Endodermal cell (in vitro differentiated cells): ENCODE measurements at regions not wholly inside any gene's neighbourhood (a gene's known extent, or its start where the extent isn't known, plus 50 kb on each side); places are given as distances from the start of the nearest gene placed in this dataset.

Source experiments
- DNase-seq: peaks from one replicate; pipeline ENCODE4 v3.0.0-alpha.2; 2017
- H3K27ac ChIP-seq: 2 replicates; pipeline ENCODE4 v1.5.1; 2013; ENCODE audit warnings: mild to moderate bottlenecking, low read depth, low read length, moderate library complexity
- H3K27me3 ChIP-seq: 2 replicates; pipeline ENCODE4 v1.6.1; 2013; ENCODE audit warnings: mild to moderate bottlenecking, low read length, moderate library complexity; ENCODE audit not compliant: insufficient read depth, control insufficient read depth, poor library complexity, severe bottlenecking
- H3K36me3 ChIP-seq: 2 replicates; pipeline ENCODE4 v1.7.0; 2013; ENCODE audit warnings: mild to moderate bottlenecking, low read length, moderate library complexity; ENCODE audit not compliant: control insufficient read depth, insufficient read depth
- H3K4me1 ChIP-seq: one replicate; pipeline ENCODE4 v1.7.0; 2013; ENCODE audit warnings: low read length; ENCODE audit not compliant: control insufficient read depth, insufficient read depth
- H3K4me3 ChIP-seq: 2 replicates; pipeline ENCODE4 v1.5.1; 2013; ENCODE audit warnings: mild to moderate bottlenecking, low read length, moderate library complexity
- H3K9ac ChIP-seq: 2 replicates; pipeline ENCODE4 v1.6.1; 2013; ENCODE audit warnings: mild to moderate bottlenecking, low read length, moderate library complexity; ENCODE audit not compliant: poor library complexity, severe bottlenecking; ENCODE audit errors: extremely low read depth
- H3K9me3 ChIP-seq: 2 replicates; pipeline ENCODE4 v1.6.1; 2013; ENCODE audit warnings: mild to moderate bottlenecking, low read length, moderate library complexity; ENCODE audit not compliant: control insufficient read depth
- H3K27ac Mint-ChIP-seq: 2 replicates; pipeline ENCODE4 v1.8.0; 2020; ENCODE audit warnings: mixed read lengths
- H3K27me3 Mint-ChIP-seq: 2 replicates; pipeline ENCODE4 v1.8.0; 2021; ENCODE audit warnings: mild to moderate bottlenecking, mixed read lengths; ENCODE audit not compliant: insufficient read depth
- H3K36me3 Mint-ChIP-seq: 2 replicates; pipeline ENCODE4 v1.8.0; 2020; ENCODE audit warnings: low read depth, mixed read lengths
- H3K4me1 Mint-ChIP-seq: 2 replicates; pipeline ENCODE4 v1.8.0; 2020; ENCODE audit warnings: mixed read lengths
- H3K4me3 Mint-ChIP-seq: 2 replicates; pipeline ENCODE4 v1.8.0; 2020; ENCODE audit warnings: mild to moderate bottlenecking, moderate library complexity, mixed read lengths
- H3K9me3 Mint-ChIP-seq: 2 replicates; pipeline ENCODE4 v1.8.0; 2020; ENCODE audit warnings: mild to moderate bottlenecking, mixed read lengths
- WGBS, 2 experiments: methylation state at CpG; one replicate each; pipeline versions ENCODE4 v1.1.5 to v1.1.7; 2013; ENCODE audit warnings: missing lambda C conversion rate in 2 of 2, mixed read lengths in 1 of 2; ENCODE audit not compliant: insufficient coverage in 1 of 2, insufficient read length in 1 of 2; 5-methylcytosine and 5-hydroxymethylcytosine counted together
- TF ChIP-seq, protein P1 (sequence below): fragments of 200-600 bp; sonication (generic); conservative IDR thresholded peaks from 2 replicates; pipeline ENCODE4 v1.5.0; 2021; ENCODE audit warnings: antibody characterized with exemption, mild to moderate bottlenecking

DNA sequence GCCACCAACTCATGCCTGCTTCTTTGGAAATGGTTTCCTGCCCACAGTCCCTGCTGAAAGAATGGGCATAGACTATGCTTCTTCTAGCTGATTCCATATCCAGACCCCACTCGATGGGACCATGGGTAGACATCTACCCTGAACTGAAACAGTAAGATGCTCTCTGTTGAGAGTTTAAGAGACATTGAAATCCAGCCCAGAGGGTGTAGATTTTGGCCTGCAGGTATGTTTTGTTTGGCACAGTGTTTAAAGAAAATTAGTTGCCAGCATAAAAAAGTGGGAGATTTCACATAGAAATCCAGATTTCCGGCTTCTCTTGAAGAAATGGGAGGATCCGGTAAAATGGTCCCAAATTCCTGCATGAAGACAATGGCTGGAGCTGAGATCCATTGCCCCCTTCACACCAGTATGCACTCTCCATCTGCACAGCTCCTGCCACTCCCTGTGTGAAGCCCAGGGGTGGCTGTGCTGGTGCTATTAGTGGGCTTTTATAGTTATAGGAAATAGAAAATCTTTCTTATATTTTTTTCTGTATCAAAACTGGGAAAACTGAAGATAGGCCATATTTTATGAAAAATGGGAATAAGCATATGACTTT, 218.1 kb downstream of the PTEN start:
- no peak overlapping the region for H3K9ac ChIP-seq
- H3K9me3 ChIP-seq: no peaks in the 10 kb centered on the region
- Mint-ChIP-seq H3K9me3 (no peaks in the 10 kb centered on the region), H3K36me3 (no peaks in the 10 kb centered on the region), H3K4me3 (no peak overlapping the region), H3K27ac (no peak overlapping the region), H3K27me3 (no peaks in the 10 kb centered on the region), H3K4me1 (peaks cover 10% of the 10 kb centered on the region)
- 83 to 90% methylated on average over 2 to 3 of the region's 3 CpGs for WGBS, 2 experiments
- no peaks in the 10 kb centered on the region for H3K4me1 ChIP-seq
- DNase-seq: no peak
- H3K36me3 ChIP-seq: no peaks in the 10 kb centered on the region
- TF ChIP-seq, protein P1, sequence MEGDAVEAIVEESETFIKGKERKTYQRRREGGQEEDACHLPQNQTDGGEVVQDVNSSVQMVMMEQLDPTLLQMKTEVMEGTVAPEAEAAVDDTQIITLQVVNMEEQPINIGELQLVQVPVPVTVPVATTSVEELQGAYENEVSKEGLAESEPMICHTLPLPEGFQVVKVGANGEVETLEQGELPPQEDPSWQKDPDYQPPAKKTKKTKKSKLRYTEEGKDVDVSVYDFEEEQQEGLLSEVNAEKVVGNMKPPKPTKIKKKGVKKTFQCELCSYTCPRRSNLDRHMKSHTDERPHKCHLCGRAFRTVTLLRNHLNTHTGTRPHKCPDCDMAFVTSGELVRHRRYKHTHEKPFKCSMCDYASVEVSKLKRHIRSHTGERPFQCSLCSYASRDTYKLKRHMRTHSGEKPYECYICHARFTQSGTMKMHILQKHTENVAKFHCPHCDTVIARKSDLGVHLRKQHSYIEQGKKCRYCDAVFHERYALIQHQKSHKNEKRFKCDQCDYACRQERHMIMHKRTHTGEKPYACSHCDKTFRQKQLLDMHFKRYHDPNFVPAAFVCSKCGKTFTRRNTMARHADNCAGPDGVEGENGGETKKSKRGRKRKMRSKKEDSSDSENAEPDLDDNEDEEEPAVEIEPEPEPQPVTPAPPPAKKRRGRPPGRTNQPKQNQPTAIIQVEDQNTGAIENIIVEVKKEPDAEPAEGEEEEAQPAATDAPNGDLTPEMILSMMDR: no peak
- no peak overlapping the region for H3K4me3 ChIP-seq
- no peak overlapping the region for H3K27ac ChIP-seq
- H3K27me3 ChIP-seq: no peaks in the 10 kb centered on the region

DNA sequence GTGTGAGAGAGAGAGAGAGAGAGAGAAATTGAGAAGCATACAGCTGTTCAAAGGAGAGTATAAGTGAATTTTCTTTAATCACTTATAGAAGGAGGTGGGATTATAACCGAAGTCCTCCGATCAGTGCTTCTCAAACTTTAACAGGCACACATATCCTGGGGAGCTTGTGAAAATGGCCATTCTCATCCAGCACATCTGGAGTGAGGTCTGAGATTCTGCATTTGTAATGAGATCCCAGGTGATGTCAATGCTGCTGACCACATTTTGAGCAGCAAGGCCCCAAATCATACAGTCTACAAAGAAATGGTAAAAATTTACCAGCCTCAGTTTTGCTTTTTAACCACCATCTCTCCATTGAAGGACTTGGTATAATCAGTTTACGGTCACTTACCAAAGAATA, 219.0 kb downstream of the PTEN start:
- Histone ChIP-seq H3K27me3 (no peaks in the 10 kb centered on the region), H3K36me3 (no peaks in the 10 kb centered on the region), H3K27ac (no peak overlapping the region), H3K9me3 (no peaks in the 10 kb centered on the region), H3K9ac (no peak overlapping the region), H3K4me1 (no peaks in the 10 kb centered on the region), H3K4me3 (no peak overlapping the region)
- Mint-ChIP-seq H3K36me3 (no peaks in the 10 kb centered on the region), H3K9me3 (no peaks in the 10 kb centered on the region), H3K4me1 (peaks cover 10% of the 10 kb centered on the region), H3K4me3 (no peak overlapping the region), H3K27ac (no peak overlapping the region), H3K27me3 (no peaks in the 10 kb centered on the region)
- TF ChIP-seq, protein P1: no peak
- 86 to 100% methylated on average over 2 of the region's 3 CpGs for WGBS, 2 experiments
- DNase-seq: no peak

DNA sequence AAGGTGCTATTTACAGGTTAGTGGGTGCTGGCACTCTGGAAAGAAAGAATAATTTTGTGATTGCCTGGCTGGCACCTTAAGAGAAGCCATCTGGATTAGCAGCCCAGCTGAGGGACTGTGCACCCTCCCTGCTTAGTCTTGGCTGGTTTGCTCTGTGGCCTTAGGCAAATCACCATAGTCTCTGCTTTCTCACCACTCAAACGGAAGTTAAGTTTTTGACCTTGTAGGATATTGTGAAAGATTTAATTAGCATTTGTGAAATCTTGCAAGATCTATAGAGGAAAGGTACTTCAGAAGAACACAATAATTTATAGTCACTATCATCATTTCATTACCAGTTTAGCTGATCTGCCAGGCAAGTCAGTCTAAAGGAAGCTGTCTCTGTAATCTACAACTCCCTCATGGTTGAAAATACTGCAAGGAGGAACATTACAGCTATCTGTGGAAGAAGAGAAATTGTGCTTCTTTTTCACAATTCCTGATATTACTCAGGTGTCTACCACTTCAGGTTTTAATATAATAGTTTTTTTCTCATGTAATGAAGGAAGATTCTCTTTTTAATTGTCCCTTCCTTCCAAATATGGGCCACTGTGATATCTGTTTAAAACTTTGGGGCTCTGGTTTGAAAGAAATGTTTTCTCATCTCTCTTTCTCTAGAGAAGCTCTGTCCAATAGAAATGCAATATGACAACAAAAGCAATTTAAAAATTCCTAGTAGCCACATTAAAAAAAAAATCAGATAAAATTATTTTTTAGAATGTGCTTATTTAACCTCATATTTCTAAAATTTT, 219.6 kb downstream of the PTEN start:
- H3K4me3 ChIP-seq: no peak overlapping the region
- DNase-seq: no peak
- no peaks in the 10 kb centered on the region for H3K9me3 ChIP-seq
- no peak overlapping the region for H3K27ac Mint-ChIP-seq
- 91% methylated on average over 1 of the region's 1 CpG; no CpG with 5 or more reads in 1 of the 2 experiments for WGBS, 2 experiments
- H3K4me3 Mint-ChIP-seq: no peak overlapping the region
- H3K9me3 Mint-ChIP-seq: no peaks in the 10 kb centered on the region
- no peaks in the 10 kb centered on the region for H3K36me3 ChIP-seq
- TF ChIP-seq, protein P1: no peak
- H3K27ac ChIP-seq: no peak overlapping the region
- H3K4me1 Mint-ChIP-seq: peaks cover 10% of the 10 kb centered on the region
- H3K36me3 Mint-ChIP-seq: no peaks in the 10 kb centered on the region
- no peaks in the 10 kb centered on the region for H3K27me3 ChIP-seq
- H3K9ac ChIP-seq: no peak overlapping the region
- H3K27me3 Mint-ChIP-seq: no peaks in the 10 kb centered on the region
- H3K4me1 ChIP-seq: no peaks in the 10 kb centered on the region
